ENCODE measurements at regions not wholly inside any gene's neighbourhood (a gene's known extent, or its start where the extent isn't known, plus 50 kb on each side); places are given as distances from the start of the nearest gene placed in this dataset.
"Not testable (repeated sequence)": the region's sequence is repeated elsewhere in the genome, so short reads cannot be mapped to it uniquely, and the experiment has no call there.

GRCh38 chr1:145191272-145191675 lies 50.7 kb downstream of the PPIAL4D start:
- peak; percentile 42 for ATAC-seq (ENCODE audit: low read depth)
- not testable (repeated sequence) for H3K27me3 Mint-ChIP-seq; H3K4me1 Mint-ChIP-seq; H3K4me3 Mint-ChIP-seq; DNase-seq (ENCODE audit: low spot score in 2 of 2); H3K9me3 Mint-ChIP-seq; H3K27ac Mint-ChIP-seq; H3K36me3 Mint-ChIP-seq

GRCh38 chr1:145189543-145190030 lies 52.4 kb downstream of the PPIAL4D start:
- not testable (repeated sequence) for ATAC-seq (ENCODE audit: low read depth); H3K36me3 Mint-ChIP-seq; H3K9me3 Mint-ChIP-seq; DNase-seq (ENCODE audit: low spot score in 2 of 2); H3K4me1 Mint-ChIP-seq; H3K27me3 Mint-ChIP-seq
- Mint-ChIP-seq H3K4me3 (peak overlapping the region; percentile 62), H3K27ac (peak overlapping the region; percentile 77)

DNA sequence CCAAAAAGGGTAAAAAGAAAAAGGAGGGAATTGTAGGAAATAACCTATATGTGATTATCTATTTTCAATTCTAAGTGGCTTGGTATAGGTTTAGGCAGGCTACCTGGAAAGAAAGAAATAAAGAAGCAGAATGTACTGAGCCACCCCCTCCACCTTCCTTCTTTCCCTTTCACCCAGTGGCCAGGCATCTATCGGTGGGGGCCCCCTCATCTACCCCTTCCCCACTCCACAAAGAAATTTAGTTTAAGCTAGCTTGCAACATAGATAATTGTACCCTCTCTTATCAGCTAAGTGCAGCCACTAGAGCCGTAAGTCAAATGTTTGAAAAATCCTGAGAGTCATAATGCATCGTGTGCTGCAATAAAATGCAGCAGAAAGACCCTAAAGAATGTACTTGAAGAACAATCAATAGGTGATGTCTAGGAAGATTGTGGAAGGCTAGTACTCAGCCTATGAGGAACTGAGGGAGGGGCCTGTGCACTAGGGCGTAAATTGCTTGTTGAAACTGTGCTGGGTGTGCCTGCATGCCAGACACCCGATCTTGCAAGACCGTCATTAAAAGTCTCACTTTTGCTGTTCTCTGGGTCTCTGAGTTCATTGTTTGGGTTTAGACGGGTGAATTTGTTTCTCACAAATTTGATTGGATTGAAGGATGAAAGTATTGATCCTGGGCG lies 53.0 kb downstream of the PPIAL4D start:
- not testable (repeated sequence) for DNase-seq (ENCODE audit: low spot score in 2 of 2); H3K27me3 Mint-ChIP-seq; H3K36me3 Mint-ChIP-seq; H3K4me1 Mint-ChIP-seq; H3K9me3 Mint-ChIP-seq
- peak; percentile 65 for ATAC-seq (ENCODE audit: low read depth)
- H3K27ac Mint-ChIP-seq: peak overlapping the region; percentile 77
- H3K4me3 Mint-ChIP-seq: peak overlapping the region; percentile 62

DNA sequence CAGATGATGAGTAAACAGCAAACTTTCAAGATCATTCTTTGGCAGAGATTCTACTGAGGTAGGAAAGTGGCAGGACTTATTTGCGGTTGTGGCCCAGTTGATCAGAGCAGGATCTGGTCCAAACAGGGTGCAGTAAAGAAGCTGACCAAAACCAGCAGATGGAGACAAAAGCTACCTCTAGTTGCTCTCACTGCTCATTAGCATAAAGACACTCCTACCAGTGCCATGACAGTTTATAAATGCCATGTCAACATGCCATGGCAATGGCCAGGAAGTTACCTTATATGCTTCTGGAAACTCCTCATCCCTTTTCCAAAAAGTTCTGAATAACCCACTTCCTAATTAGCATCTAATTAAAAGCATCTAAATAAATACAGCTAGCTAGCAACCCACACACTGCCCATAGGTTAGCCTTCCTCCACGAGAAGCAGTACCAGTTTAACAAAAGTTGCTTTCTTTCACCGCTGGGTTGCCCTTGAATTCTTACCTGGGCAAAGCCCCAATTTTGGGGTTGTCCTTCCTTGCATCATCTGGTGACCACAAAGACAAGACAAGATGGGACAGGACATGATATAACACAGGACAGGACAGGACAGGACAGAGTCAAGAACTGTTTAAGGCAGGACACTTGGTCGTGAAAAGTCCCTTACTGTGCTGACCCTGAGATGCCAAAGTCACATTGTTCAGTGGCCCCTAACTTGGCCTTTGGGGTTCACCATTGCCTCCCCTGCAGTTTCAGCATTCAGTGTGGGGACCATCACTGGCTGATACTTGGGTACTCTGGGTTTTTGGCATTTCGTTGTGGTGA lies 59.2 kb downstream of the PPIAL4D start:
- H3K9me3 Mint-ChIP-seq; H3K27me3 Mint-ChIP-seq; H3K27ac Mint-ChIP-seq; H3K4me3 Mint-ChIP-seq; DNase-seq (ENCODE audit: low spot score in 2 of 2); H3K4me1 Mint-ChIP-seq; H3K36me3 Mint-ChIP-seq: not testable (repeated sequence)
- peak; percentile 98 for ATAC-seq (ENCODE audit: low read depth)

DNA sequence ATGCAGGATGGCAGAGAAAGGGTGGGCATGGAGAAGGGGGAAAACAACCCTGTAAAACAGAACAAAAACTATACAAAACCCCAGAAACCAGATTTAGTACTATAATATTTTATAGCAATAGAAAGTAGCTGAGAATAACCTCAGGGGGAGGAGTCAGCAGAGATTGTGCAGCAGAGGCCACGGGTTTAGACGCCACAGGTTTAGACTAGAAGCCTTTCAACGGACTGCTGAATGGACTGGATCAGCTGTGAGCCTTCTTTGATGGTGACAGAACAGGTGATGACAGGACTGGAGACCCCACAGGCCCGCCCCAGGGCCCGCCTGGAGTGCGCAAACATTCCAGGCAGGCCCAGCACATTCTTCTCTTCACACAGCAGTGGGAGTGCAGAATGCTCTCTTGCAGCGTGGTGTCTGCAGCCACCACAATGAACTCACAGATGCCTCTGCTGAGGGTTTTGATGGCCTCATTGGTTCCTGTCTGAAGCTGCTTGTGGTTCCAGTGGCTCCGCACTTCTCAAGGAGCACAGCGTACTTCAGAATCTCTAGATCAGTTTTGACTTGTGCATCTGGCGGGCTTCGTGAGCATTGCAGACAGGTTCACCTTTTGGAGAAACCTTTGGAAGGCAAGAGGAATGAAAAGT lies 65.6 kb downstream of the PPIAL4D start:
- H3K4me1 Mint-ChIP-seq; H3K27me3 Mint-ChIP-seq; H3K9me3 Mint-ChIP-seq; H3K4me3 Mint-ChIP-seq; H3K27ac Mint-ChIP-seq; H3K36me3 Mint-ChIP-seq; DNase-seq (ENCODE audit: low spot score in 2 of 2); ATAC-seq (ENCODE audit: low read depth): not testable (repeated sequence)

GRCh38 chr1:145174377-145174776 lies 67.6 kb downstream of the PPIAL4D start:
- not testable (repeated sequence) for H3K27ac Mint-ChIP-seq; ATAC-seq (ENCODE audit: low read depth); H3K4me1 Mint-ChIP-seq; H3K9me3 Mint-ChIP-seq; H3K27me3 Mint-ChIP-seq; DNase-seq (ENCODE audit: low spot score in 2 of 2); H3K4me3 Mint-ChIP-seq; H3K36me3 Mint-ChIP-seq

- not testable (repeated sequence) for H3K9me3 Mint-ChIP-seq; DNase-seq (ENCODE audit: low spot score in 2 of 2); H3K36me3 Mint-ChIP-seq; ATAC-seq (ENCODE audit: low read depth); H3K4me1 Mint-ChIP-seq; H3K27me3 Mint-ChIP-seq; H3K4me3 Mint-ChIP-seq; H3K27ac Mint-ChIP-seq
These were observed 72.6 kb downstream of the FAM72D start for GRCh38 chr1:145168220-145168848.

DNA sequence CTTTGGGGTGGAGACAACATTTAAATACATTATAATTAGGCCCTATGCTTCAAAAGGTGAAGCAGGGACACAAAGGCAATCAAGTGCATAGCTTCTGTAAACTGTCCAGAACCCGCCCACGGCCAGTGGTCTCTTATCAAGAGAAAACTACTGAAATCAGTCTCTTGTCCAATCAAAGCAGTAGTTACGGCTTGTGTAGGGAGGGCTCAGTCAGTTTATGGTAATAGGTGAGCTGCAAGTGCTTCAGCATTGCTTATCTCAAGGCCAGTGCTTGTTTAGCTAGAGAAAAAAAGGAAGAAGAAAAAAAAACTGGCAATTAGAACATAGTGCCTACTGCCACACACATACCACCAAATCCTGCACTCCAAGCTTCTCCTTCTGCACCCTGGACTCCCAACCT lies 68.6 kb downstream of the FAM72D start:
- not testable (repeated sequence) for H3K36me3 Mint-ChIP-seq; H3K27me3 Mint-ChIP-seq; H3K27ac Mint-ChIP-seq; H3K9me3 Mint-ChIP-seq; H3K4me1 Mint-ChIP-seq; ATAC-seq (ENCODE audit: low read depth); DNase-seq (ENCODE audit: low spot score in 2 of 2); H3K4me3 Mint-ChIP-seq
